Glutamatergic neuron (in vitro differentiated cells): ENCODE measurements at regions not wholly inside any gene's neighbourhood (a gene's known extent, or its start where the extent isn't known, plus 50 kb on each side); places are given as distances from the start of the nearest gene placed in this dataset.

ENCODE experiments used
- DNase-seq: peaks from one replicate; pipeline ENCODE4 v3.0.0; 2022
- H3K27ac Mint-ChIP-seq: one replicate; pipeline ENCODE4 v1.8.0; 2020; ENCODE audit warnings: mild to moderate bottlenecking, mixed read lengths, inconsistent platforms; ENCODE audit not compliant: unreplicated experiment
- H3K27me3 Mint-ChIP-seq: one replicate; pipeline ENCODE4 v1.8.0; 2020; ENCODE audit warnings: mild to moderate bottlenecking, moderate library complexity, mixed read lengths, inconsistent platforms; ENCODE audit not compliant: unreplicated experiment
- H3K36me3 Mint-ChIP-seq: one replicate; pipeline ENCODE4 v1.8.0; 2020; ENCODE audit warnings: mild to moderate bottlenecking, mixed read lengths, inconsistent platforms; ENCODE audit not compliant: unreplicated experiment
- H3K4me1 Mint-ChIP-seq: one replicate; pipeline ENCODE4 v1.8.0; 2020; ENCODE audit warnings: mild to moderate bottlenecking, low read depth, mixed read lengths, inconsistent platforms; ENCODE audit not compliant: unreplicated experiment
- H3K4me3 Mint-ChIP-seq: one replicate; pipeline ENCODE4 v1.8.0; 2020; ENCODE audit warnings: mild to moderate bottlenecking, mixed read lengths, inconsistent platforms; ENCODE audit not compliant: unreplicated experiment
- H3K9me3 Mint-ChIP-seq: one replicate; pipeline ENCODE4 v1.8.0; 2020; ENCODE audit warnings: mild to moderate bottlenecking, moderate library complexity, mixed read lengths, inconsistent platforms; ENCODE audit not compliant: unreplicated experiment
- TF ChIP-seq, protein P1 (sequence below): fragments of 200-600 bp; sonication (generic); IDR thresholded peaks from one replicate; pipeline ENCODE4 v1.5.0; 2021; ENCODE audit not compliant: partially characterized antibody, unreplicated experiment

DNA sequence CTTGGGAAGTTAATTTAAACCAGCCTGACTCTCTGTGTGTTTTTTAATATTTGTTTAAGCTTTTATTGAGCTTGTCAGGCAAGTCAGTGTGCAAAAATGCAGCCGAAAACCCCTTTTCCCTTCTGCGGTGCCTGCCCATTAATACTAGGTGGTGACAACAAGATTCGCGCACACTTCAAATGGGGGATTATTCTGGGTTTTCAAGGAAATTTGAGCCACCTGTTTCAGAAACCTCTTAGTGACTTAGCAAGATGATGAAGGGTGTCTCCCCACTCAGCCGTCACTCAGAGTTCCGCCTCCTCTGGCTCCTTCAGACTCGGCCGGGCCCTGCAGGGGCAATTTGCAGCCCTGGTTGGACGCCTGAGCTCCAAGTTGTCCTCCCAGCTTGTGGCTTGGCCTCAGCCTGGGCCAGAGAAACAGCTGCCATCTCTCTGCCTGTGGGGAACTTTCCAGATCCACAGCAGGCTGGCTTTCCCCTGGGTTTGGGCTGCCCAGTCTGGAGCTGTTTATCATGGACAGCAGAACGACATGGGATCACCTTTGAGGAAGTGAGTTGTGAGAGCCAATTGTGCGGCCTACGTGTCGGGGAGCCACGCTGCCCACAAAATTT lies 75.9 kb downstream of the SPRY4 start:
- TF ChIP-seq, protein P1, sequence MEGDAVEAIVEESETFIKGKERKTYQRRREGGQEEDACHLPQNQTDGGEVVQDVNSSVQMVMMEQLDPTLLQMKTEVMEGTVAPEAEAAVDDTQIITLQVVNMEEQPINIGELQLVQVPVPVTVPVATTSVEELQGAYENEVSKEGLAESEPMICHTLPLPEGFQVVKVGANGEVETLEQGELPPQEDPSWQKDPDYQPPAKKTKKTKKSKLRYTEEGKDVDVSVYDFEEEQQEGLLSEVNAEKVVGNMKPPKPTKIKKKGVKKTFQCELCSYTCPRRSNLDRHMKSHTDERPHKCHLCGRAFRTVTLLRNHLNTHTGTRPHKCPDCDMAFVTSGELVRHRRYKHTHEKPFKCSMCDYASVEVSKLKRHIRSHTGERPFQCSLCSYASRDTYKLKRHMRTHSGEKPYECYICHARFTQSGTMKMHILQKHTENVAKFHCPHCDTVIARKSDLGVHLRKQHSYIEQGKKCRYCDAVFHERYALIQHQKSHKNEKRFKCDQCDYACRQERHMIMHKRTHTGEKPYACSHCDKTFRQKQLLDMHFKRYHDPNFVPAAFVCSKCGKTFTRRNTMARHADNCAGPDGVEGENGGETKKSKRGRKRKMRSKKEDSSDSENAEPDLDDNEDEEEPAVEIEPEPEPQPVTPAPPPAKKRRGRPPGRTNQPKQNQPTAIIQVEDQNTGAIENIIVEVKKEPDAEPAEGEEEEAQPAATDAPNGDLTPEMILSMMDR, result no peak
- Mint-ChIP-seq H3K4me1 (peaks cover 2% of the 10 kb centered on the region), H3K27me3 (no peaks in the 10 kb centered on the region), H3K36me3 (no peaks in the 10 kb centered on the region), H3K4me3 (no peak overlapping the region), H3K9me3 (peaks cover 4% of the 10 kb centered on the region), H3K27ac (no peak overlapping the region)
- no peak for DNase-seq

DNA sequence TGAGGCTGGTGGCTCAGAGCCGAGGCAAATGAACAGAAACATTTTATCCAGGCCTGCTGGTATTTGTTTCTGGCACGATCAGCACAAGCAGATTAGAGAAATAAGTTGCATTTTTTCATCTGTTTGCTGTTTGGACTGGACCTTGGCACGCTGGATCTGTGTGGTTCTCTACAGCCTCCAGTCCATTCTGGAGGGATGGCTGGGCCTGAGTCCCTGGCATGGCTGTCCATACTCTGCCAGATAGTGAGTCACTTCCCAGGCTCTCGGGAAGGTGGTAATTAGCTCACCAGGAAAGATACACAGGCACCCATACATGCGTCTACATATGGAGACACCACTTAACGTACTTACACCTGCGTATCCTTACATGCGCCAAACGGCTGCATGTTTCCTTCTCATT lies 78.6 kb downstream of the SPRY4 start:
- Mint-ChIP-seq H3K9me3 (peaks cover 4% of the 10 kb centered on the region), H3K4me1 (peaks cover 2% of the 10 kb centered on the region), H3K36me3 (no peaks in the 10 kb centered on the region), H3K27me3 (no peaks in the 10 kb centered on the region), H3K27ac (no peak overlapping the region), H3K4me3 (no peak overlapping the region)
- no peak for DNase-seq
- TF ChIP-seq, protein P1, result no peak

DNA sequence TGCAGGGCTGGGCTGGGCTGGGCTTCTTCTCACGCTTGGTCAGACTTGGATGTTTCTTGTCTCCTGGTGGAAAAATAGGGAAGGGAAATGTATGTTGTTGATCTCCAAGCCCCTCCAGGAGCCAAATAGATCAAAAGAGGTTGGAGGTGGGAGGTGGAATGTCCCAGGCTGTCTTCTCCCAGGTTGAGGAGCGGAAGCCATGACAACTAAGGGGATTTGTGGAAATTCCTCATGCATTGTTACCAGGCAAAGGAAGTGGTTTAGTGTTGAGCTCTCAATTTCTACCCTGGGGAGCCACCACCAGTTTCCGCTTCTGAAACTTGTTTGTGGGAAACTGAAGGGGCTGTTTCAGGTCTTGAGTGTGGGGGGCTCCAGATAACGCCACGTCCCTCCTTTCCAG lies 79.0 kb downstream of the SPRY4 start:
- no peak for DNase-seq
- no peak overlapping the region for H3K4me3 Mint-ChIP-seq
- no peaks in the 10 kb centered on the region for H3K36me3 Mint-ChIP-seq
- peaks cover 2% of the 10 kb centered on the region for H3K4me1 Mint-ChIP-seq
- no peaks in the 10 kb centered on the region for H3K27me3 Mint-ChIP-seq
- TF ChIP-seq, protein P1, result no peak
- H3K9me3 Mint-ChIP-seq, result peaks cover 4% of the 10 kb centered on the region
- H3K27ac Mint-ChIP-seq, result no peak overlapping the region

DNA sequence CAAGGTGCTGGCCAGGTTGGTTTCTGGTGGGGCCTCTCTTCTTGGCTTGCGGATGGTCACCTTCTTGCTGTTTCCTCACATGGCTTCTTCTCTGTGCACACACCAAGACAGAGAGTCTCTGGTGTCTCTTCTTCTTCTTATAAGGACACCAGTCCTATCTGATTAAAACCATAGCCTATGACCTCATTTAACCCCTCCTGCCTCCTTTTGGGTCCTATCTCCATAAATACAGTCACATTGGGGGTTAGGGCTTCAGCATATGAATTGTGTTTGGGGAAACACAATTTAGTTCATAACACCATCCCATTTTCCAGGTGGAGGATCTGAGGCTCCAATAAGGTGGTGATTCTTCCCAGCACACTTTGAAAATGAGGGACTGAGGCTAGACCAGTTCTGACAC lies 80.4 kb downstream of the SPRY4 start:
- Mint-ChIP-seq H3K27ac (no peak overlapping the region), H3K4me1 (no peaks in the 10 kb centered on the region), H3K4me3 (no peak overlapping the region), H3K36me3 (no peaks in the 10 kb centered on the region), H3K9me3 (peaks cover 3% of the 10 kb centered on the region), H3K27me3 (no peaks in the 10 kb centered on the region)
- no peak for DNase-seq
- TF ChIP-seq, protein P1, result no peak

DNA sequence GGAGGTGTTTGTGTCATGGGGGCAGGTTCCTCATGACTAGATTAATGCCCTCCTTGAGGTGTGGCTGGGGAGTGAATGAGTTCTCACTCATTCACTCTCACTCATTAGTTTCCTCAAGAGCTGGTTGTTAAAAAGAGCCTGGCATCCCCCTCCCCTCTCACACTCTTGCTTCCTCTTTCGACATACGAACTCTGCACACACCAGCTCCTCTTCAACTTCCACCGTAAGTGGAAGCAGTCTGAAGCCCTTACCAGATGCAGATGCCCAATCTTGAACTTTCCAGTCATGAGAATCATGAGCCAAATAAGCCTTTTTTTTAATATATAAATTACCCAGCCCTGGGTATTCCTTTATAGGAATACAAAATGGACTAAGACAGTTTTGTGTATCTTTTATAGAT lies 82.5 kb downstream of the SPRY4 start:
- Mint-ChIP-seq H3K36me3 (no peaks in the 10 kb centered on the region), H3K4me1 (no peaks in the 10 kb centered on the region), H3K27ac (no peak overlapping the region), H3K9me3 (no peaks in the 10 kb centered on the region), H3K4me3 (no peak overlapping the region), H3K27me3 (no peaks in the 10 kb centered on the region)
- no peak for DNase-seq
- TF ChIP-seq, protein P1, result no peak
